Ishikawa (cell line): ENCODE measurements at regions not wholly inside any gene's neighbourhood (a gene's known extent, or its start where the extent isn't known, plus 50 kb on each side); places are given as distances from the start of the nearest gene placed in this dataset.

Source experiments
- CEBPB ChIP-seq: IDR thresholded peaks from 2 replicates; pipeline ENCODE4 v1.6.1; 2012
- CREB1 ChIP-seq: IDR thresholded peaks from 2 replicates; pipeline ENCODE4 v1.6.1; 2012; ENCODE audit warnings: low read depth
- EGR1 ChIP-seq: IDR thresholded peaks from 2 replicates; pipeline ENCODE4 v1.6.1; 2012
- EP300 ChIP-seq: IDR thresholded peaks from 2 replicates; pipeline ENCODE4 v1.6.1; 2012; ENCODE audit warnings: borderline replicate concordance
- FOXM1 ChIP-seq: IDR thresholded peaks from 2 replicates; pipeline ENCODE4 v1.6.1; 2012; ENCODE audit warnings: low read depth, borderline replicate concordance
- MAX ChIP-seq: IDR thresholded peaks from 2 replicates; pipeline ENCODE4 v1.6.1; 2012
- RAD21 ChIP-seq: IDR thresholded peaks from 2 replicates; pipeline ENCODE4 v1.6.1; 2012; ENCODE audit warnings: low read depth
- REST ChIP-seq: IDR thresholded peaks from 2 replicates; pipeline ENCODE4 v1.6.1; 2012; ENCODE audit warnings: low read depth, mild to moderate bottlenecking
- TAF1 ChIP-seq: IDR thresholded peaks from 2 replicates; pipeline ENCODE4 v1.6.1; 2012; ENCODE audit warnings: low read depth, mild to moderate bottlenecking
- TCF12 ChIP-seq: IDR thresholded peaks from 2 replicates; pipeline ENCODE4 v1.6.1; 2012; ENCODE audit warnings: low read depth
- TEAD4 ChIP-seq: IDR thresholded peaks from 2 replicates; pipeline ENCODE4 v1.6.1; 2012
- USF1 ChIP-seq: IDR thresholded peaks from 2 replicates; pipeline ENCODE4 v1.6.1; 2012
- YY1 ChIP-seq: IDR thresholded peaks from 2 replicates; pipeline ENCODE4 v1.6.1; 2012; ENCODE audit warnings: low read depth
- ZBTB7A ChIP-seq: IDR thresholded peaks from 2 replicates; pipeline ENCODE4 v1.6.1; 2012; ENCODE audit warnings: low read depth

- TF ChIP-seq MAX (no peak), RAD21 (no peak), YY1 (no peak), REST (no peak), EGR1 (no peak), EP300 (no peak), ZBTB7A (no peak), TAF1 (no peak), CEBPB (no peak), TCF12 (no peak), FOXM1 (no peak), TEAD4 (no peak), CREB1 (no peak), USF1 (no peak)
Measured at GRCh38 chr5:117188211-117188610, 613.6 kb upstream of the SEMA6A start.
